ENCODE measurements at regions not wholly inside any gene's neighbourhood (a gene's known extent, or its start where the extent isn't known, plus 50 kb on each side); places are given as distances from the start of the nearest gene placed in this dataset.
A peak's percentile ranks its signal among the peaks of the same experiment; 100 is the strongest.

DNA sequence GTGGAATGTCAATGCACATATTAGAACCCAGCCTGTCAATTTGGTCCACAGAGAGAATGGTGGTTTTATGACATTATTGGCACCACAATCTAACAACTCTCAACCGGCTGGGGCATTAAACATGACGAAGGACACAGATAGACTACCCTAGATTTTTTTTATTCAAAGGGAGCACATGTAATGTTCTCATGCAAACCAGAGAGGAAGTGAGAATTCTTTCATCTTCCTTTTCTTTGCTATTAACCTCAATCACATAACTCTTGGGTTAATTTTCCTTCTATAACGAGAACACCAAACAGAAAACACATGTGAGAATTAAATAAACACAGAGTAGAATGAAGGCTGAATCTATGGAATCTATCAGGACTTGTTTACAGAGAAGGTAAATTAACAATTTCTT lies 94.9 kb upstream of the TNC start:
- no peaks in the 10 kb centered on the region for H3K4me1 ChIP-seq
- no peak overlapping the region for H3K27ac ChIP-seq
- WGBS, 2 donors, result 22 to 31% methylated on average over 3 of the region's 3 CpGs
- no peaks in the 10 kb centered on the region for H3K9me3 ChIP-seq
- FAIRE-seq (no peak), ATAC-seq (no peak), DNase-seq (no peak)
- TF ChIP-seq, protein P1, sequence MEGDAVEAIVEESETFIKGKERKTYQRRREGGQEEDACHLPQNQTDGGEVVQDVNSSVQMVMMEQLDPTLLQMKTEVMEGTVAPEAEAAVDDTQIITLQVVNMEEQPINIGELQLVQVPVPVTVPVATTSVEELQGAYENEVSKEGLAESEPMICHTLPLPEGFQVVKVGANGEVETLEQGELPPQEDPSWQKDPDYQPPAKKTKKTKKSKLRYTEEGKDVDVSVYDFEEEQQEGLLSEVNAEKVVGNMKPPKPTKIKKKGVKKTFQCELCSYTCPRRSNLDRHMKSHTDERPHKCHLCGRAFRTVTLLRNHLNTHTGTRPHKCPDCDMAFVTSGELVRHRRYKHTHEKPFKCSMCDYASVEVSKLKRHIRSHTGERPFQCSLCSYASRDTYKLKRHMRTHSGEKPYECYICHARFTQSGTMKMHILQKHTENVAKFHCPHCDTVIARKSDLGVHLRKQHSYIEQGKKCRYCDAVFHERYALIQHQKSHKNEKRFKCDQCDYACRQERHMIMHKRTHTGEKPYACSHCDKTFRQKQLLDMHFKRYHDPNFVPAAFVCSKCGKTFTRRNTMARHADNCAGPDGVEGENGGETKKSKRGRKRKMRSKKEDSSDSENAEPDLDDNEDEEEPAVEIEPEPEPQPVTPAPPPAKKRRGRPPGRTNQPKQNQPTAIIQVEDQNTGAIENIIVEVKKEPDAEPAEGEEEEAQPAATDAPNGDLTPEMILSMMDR (IDR thresholded peaks at IDR 0.05), result no peak
- peaks cover 0 to 5% (median 0%) of the 10 kb centered on the region in 4 donors for H3K27me3 ChIP-seq
- no peak overlapping the region for H3K4me3 ChIP-seq
- H3K36me3 ChIP-seq, result no peaks in the 10 kb centered on the region
- intact Hi-C loops (cut with DNase I), result no loop called here

DNA sequence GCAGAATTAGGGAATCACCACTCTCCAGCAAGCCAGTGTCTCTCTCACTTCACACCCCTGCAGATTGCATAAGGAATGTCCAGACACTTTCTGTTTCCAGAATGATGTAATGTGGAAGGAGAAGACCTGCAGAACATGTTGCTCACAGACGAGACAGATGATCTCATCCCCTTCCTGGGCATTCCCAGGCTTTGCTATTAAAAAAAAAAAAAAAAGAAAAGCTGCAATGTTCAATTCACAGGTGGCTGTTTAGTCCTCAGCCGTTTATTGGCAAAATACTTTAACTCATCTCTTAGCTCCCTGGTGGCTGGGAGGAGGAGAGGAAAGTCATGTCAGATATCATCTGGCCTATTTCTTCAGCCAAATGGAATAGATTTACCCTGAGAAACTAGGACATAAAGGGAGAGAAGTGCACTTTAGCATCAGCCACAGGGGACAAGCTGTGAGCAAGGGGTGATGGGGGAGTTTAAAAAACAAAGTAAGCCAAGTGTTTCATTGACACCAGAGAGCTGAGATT lies 95.9 kb upstream of the TNC start:
- FAIRE-seq (no peak), ATAC-seq (peak in 3 of 4 donors; percentile 47 to 85 (median 83)), DNase-seq (no peak)
- TF ChIP-seq, protein P1 (IDR thresholded peaks at IDR 0.05), result no peak
- 0 to 4% methylated on average over 2 of the region's 2 CpGs for WGBS, 2 donors
- Histone ChIP-seq H3K4me3 (no peak overlapping the region), H3K27ac (no peak overlapping the region), H3K27me3 (peaks cover 0 to 5% (median 0%) of the 10 kb centered on the region in 4 donors), H3K4me1 (no peaks in the 10 kb centered on the region), H3K9me3 (no peaks in the 10 kb centered on the region), H3K36me3 (no peaks in the 10 kb centered on the region)
- intact Hi-C loops (cut with DNase I), result no loop called here

DNA sequence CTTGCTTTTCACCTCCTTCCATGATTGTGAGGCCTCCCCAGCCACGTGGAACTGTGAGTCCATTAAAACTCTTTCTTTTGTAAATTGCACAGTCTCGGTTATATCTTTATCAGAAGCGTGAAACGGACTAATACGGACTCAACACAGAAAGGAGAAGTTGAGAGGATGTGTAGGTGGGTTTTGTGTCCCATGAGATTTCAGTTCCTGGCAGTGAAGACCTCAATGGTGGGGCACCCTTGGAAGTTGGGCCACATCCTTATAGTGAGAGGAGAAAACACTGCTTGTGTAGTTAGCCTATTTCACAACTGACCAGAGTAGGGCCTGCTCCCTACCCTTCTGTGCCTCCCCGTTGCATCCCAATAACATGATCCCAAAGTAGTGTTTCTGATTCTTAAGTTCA lies 98.9 kb upstream of the TNC start:
- H3K27ac ChIP-seq, result no peak overlapping the region
- ATAC-seq, result no peak
- FAIRE-seq, result no peak
- TF ChIP-seq, protein P1 (IDR thresholded peaks at IDR 0.05), result no peak
- H3K9me3 ChIP-seq, result no peaks in the 10 kb centered on the region
- intact Hi-C loops (cut with DNase I), result no loop called here
- no peaks in the 10 kb centered on the region for H3K36me3 ChIP-seq
- no peaks in the 10 kb centered on the region for H3K4me1 ChIP-seq
- 62 to 75% methylated on average over 6 of the region's 6 CpGs for WGBS, 2 donors
- H3K27me3 ChIP-seq, result peaks cover 0 to 9% (median 0%) of the 10 kb centered on the region in 4 donors
- DNase-seq, result no peak
- no peak overlapping the region for H3K4me3 ChIP-seq

DNA sequence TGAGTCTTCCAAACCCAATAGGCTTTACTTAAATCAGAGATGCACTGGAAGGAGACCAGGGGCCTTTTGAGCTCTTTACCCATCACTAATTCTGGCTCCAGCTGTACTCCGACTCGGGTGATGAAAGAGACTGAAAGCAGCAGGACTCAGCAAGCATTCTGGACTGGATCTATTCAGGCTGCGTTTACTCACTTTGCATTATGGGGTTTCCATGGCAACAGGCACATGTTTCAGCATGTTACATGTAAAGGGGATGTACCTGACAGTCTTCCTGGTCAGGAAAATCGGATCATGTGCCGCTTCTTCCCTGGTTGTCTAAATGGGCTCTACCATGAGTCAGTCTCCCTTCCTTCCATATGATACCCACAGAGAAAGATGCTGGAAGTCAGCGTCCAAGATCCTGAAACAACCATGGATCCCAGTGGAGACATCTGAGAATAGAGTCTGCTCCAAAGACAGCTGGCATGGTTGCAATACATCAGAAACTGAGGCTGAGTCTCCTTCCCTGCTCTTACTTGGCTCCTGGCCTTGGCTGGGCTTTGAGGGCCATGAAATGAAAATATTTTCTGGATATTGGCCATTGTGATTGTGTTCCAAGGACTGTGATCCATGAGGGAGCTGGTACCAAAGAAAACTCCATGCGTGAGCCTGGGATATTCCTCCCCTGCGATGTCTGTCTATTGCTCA lies 102.5 kb upstream of the TNC start:
- no peak overlapping the region for H3K4me3 ChIP-seq
- H3K4me1 ChIP-seq, result no peaks in the 10 kb centered on the region
- TF ChIP-seq, protein P1 (IDR thresholded peaks at IDR 0.05), result no peak
- no peaks in the 10 kb centered on the region for H3K9me3 ChIP-seq
- no peak for DNase-seq
- H3K36me3 ChIP-seq, result no peaks in the 10 kb centered on the region
- no peak for ATAC-seq
- whole genome bisulfite sequencing, 2 donors, result 57 to 72% methylated on average over 8 of the region's 8 CpGs
- H3K27ac ChIP-seq, result no peak overlapping the region
- intact Hi-C loops (cut with DNase I), result no loop called here
- FAIRE-seq, result no peak
- H3K27me3 ChIP-seq, result peaks cover 0 to 3% (median 0%) of the 10 kb centered on the region in 4 donors

DNA sequence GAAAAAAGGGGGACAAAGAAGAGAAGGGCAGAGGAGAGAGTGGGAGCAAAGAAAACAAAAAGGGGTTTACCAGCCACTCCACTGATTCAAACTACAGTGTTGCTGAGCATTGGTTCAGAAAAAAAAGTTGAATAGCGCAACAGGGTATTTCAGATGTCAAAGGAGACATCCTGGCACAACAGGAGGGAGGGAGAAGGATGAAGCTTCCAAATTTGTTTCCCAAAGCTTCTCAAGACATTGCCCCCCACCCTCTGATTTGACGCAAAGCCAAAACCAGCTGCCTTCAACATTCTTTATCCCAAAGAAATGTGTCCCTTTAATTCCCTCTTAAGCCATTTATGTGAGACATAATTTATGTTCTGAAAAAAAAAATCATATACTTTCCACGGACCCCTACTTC lies 105.5 kb upstream of the TNC start:
- WGBS, 2 donors, result 50 to 52% methylated on average over 3 of the region's 3 CpGs
- FAIRE-seq, result no peak
- TF ChIP-seq, protein P1 (IDR thresholded peaks at IDR 0.05), result no peak

More for the DNA sequence above, 105.5 kb upstream of the TNC start:
- Histone ChIP-seq H3K27me3 (peaks cover 0 to 3% (median 0%) of the 10 kb centered on the region in 4 donors), H3K4me1 (no peaks in the 10 kb centered on the region), H3K27ac (no peak overlapping the region), H3K4me3 (no peak overlapping the region), H3K9me3 (no peaks in the 10 kb centered on the region), H3K36me3 (no peaks in the 10 kb centered on the region)
- no peak for ATAC-seq
- DNase-seq, result no peak
- intact Hi-C loops (cut with DNase I), result no loop called here
